K562 (cell line): ENCODE measurements at regions not wholly inside any gene's neighbourhood (a gene's known extent, or its start where the extent isn't known, plus 50 kb on each side); places are given as distances from the start of the nearest gene placed in this dataset.

ENCODE experiments used
- ATAC-seq: fragments of 200-7000 bp; cut with Tn5 transposase; 3 replicates; pipeline ENCODE4 v1.9.1; 2020; ENCODE audit warnings: moderate library complexity
- BruUV-seq: library from RNA; stranded (reverse); fragments of 400-500 nt; replicated peaks from 2 replicates; lab custom pipeline; 2021; lab: Mats Ljungman, UMichigan
- CTCF ChIA-PET: fragments of 300-600 bp; formaldehyde crosslinking; extraction: SDS; loops from one replicate; lab custom pipeline; 2021; ENCODE audit warnings: low intra/inter-chr PET ratio; lab: Yijun Ruan, JAX
- POLR2A ChIA-PET: fragments of 300-600, 350-650 bp; sonication (Branson Sonifier 250); formaldehyde crosslinking; extraction: SDS; loops from one replicate; lab custom pipeline; 2021; ENCODE audit warnings: antibody characterized with exemption, inconsistent platforms; lab: Yijun Ruan, JAX
- DNase-seq, 4 experiments: peaks; one replicate each; pipeline versions ENCODE4 v3.0.0 to v3.0.0-alpha.2; 2011 to 2018; ENCODE audit warnings: low spot score in 3 of 4, mixed read lengths in 3 of 4; ENCODE audit errors: extremely low read depth in 1 of 4
- FAIRE-seq: peaks from 2 replicates; lab custom pipeline; 2011; peaks lifted over from hg19 to GRCh38; lab: Jason Lieb, UNC
- H2AFZ ChIP-seq: 2 replicates; pipeline ENCODE4 v1.6.0; 2011; ENCODE audit warnings: low read depth, low read length, control low read depth, inconsistent platforms
- H3K27ac ChIP-seq: fragments of 200-600 bp; 3 replicates; pipeline ENCODE4 v1.8.0; 2011; ENCODE audit warnings: low read depth, mild to moderate bottlenecking, control low read depth, inconsistent platforms, low read length, moderate library complexity, mixed read lengths; ENCODE audit errors: extremely low read depth
- H3K27me3 ChIP-seq, 2 experiments: fragments of 300-600 bp in 1 of 2; 2 replicates in 1 of 2; 3 replicates in 1 of 2; pipeline versions ENCODE4 v1.6.0 to v1.8.0; 2011; ENCODE audit warnings: inconsistent platforms in 2 of 2, low read length in 2 of 2, mild to moderate bottlenecking in 1 of 2, mixed read lengths in 1 of 2, moderate library complexity in 1 of 2; ENCODE audit not compliant: control insufficient read depth in 2 of 2, insufficient read depth in 2 of 2
- H3K36me3 ChIP-seq: fragments of 300-600 bp; 3 replicates; pipeline ENCODE4 v1.8.0; 2011; ENCODE audit warnings: mild to moderate bottlenecking, low read length, inconsistent platforms; ENCODE audit not compliant: control insufficient read depth, insufficient read depth
- H3K4me1 ChIP-seq, 2 experiments: fragments of 200-600 bp in 1 of 2; replicated peaks in 1 of 2; 2 replicates in 1 of 2; 3 replicates in 1 of 2; pipeline versions ENCODE4 v1.5.1 to v1.8.0; 2011; ENCODE audit warnings: inconsistent platforms in 2 of 2, low read length in 2 of 2, mild to moderate bottlenecking in 1 of 2, mixed read lengths in 1 of 2, moderate library complexity in 1 of 2; ENCODE audit not compliant: control insufficient read depth in 2 of 2, insufficient read depth in 2 of 2
- H3K4me2 ChIP-seq: 2 replicates; pipeline ENCODE4 v1.6.1; 2011; ENCODE audit warnings: low read length, control low read depth, inconsistent platforms, mixed read lengths; ENCODE audit not compliant: insufficient read depth
- H3K4me3 ChIP-seq: fragments of 200-600 bp; sonication (generic), shearing (Covaris generic); 2 replicates; pipeline ENCODE4 v1.5.1; 2016; ENCODE audit warnings: control low read depth, inconsistent platforms
- H3K79me2 ChIP-seq: fragments of 200-600 bp; 3 replicates; pipeline ENCODE4 v1.8.0; 2011; ENCODE audit warnings: low read length, inconsistent platforms; ENCODE audit not compliant: control insufficient read depth, insufficient read depth
- H3K9ac ChIP-seq, 2 experiments: 2 replicates each; pipeline versions ENCODE4 v1.6.0 to v1.6.1; 2011; ENCODE audit warnings: low read depth in 2 of 2, low read length in 2 of 2, control low read depth in 1 of 2, inconsistent platforms in 1 of 2, mild to moderate bottlenecking in 1 of 2, mixed read lengths in 1 of 2; ENCODE audit not compliant: insufficient read depth in 1 of 2
- H3K9me1 ChIP-seq: one replicate; pipeline ENCODE4 v1.6.0; 2011; ENCODE audit warnings: inconsistent platforms, mild to moderate bottlenecking, low read length, moderate library complexity; ENCODE audit not compliant: control insufficient read depth, insufficient read depth
- H3K9me3 ChIP-seq: replicated peaks from 2 replicates; pipeline ENCODE4 v1.5.1; 2011; ENCODE audit warnings: low read depth, low read length, inconsistent platforms; ENCODE audit not compliant: control insufficient read depth, insufficient read depth
- H4K20me1 ChIP-seq: replicated peaks from 2 replicates; pipeline ENCODE4 v1.6.1; 2011; ENCODE audit warnings: low read length, inconsistent platforms, mixed read lengths; ENCODE audit not compliant: control insufficient read depth, insufficient read depth
- ATF6 ChIP-seq: sonication (generic); formaldehyde crosslinking; IDR thresholded peaks from 2 replicates; pipeline ENCODE4 v1.4.0; 2020; ENCODE audit warnings: mild to moderate bottlenecking, missing genetic modification reagents
- BRD4 ChIP-seq: fragments of 200-600 bp; sonication (generic); IDR thresholded peaks from 2 replicates; pipeline ENCODE4 v1.6.1; 2017; ENCODE audit warnings: inconsistent platforms
- E4F1 ChIP-seq: fragments of 250-450 bp; sonication (Bioruptor Pico); IDR thresholded peaks from 2 replicates; pipeline ENCODE4 v1.5.0; 2021; ENCODE audit warnings: mild to moderate bottlenecking, borderline replicate concordance
- HNRNPH1 ChIP-seq: fragments of 200-400 bp; formaldehyde crosslinking; optimal IDR thresholded peaks from 2 replicates; pipeline ENCODE3; 2017; ENCODE audit warnings: low read depth, mild to moderate bottlenecking, low read length, moderate library complexity
- PTTG1 ChIP-seq: fragments of 450-650 bp; IDR thresholded peaks from 2 replicates; pipeline ENCODE4 v1.6.1; 2016; ENCODE audit warnings: low read depth, mild to moderate bottlenecking, missing genetic modification characterization, missing compliant biosample characterization
- PYGO2 ChIP-seq: fragments of 450-650 bp; IDR thresholded peaks from 2 replicates; pipeline ENCODE4 v1.6.1; 2016; ENCODE audit warnings: mild to moderate bottlenecking, missing genetic modification characterization, moderate library complexity, missing compliant biosample characterization
- SETDB1 ChIP-seq: IDR thresholded peaks from one replicate; pipeline ENCODE4 v1.6.1; 2012; ENCODE audit warnings: low read length, control low read depth, inconsistent platforms
- THRAP3 ChIP-seq: fragments of 450-650 bp; IDR thresholded peaks from 2 replicates; pipeline ENCODE4 v1.6.1; 2016; ENCODE audit warnings: mild to moderate bottlenecking, inconsistent platforms, borderline replicate concordance
- TRIM24 ChIP-seq, 2 experiments: fragments of 450-650 bp; IDR thresholded peaks; 2 replicates each; pipeline ENCODE4 v1.6.1; 2016
- WGBS: fragments of 100-300 bp; shearing (Covaris generic); methylation state at CpG from one replicate; pipeline ENCODE4 v1.1.6; 2016; ENCODE audit warnings: low coverage, mixed read lengths; ENCODE audit not compliant: insufficient coverage; ENCODE audit errors: missing lambda C conversion rate; 5-methylcytosine and 5-hydroxymethylcytosine counted together
- in situ Hi-C: fragments of 300-500 bp; cut with MboI; formaldehyde crosslinking; loops from 4 replicates; pipeline ENCODE4 v1.15.0; 2018; ENCODE audit warnings: inconsistent platforms, mixed read lengths
- intact Hi-C: fragments of 100-400 bp; cut with micrococcal nuclease; formaldehyde crosslinking; loops from 2 replicates; pipeline ENCODE4 v1.14.2; 2022
- TF ChIP-seq, protein P1 (sequence below): fragments of 250-450 bp; sonication (Bioruptor Pico); IDR thresholded peaks from 2 replicates; pipeline ENCODE4 v1.5.0; 2021

GRCh38 chr17:33730131-33730530 lies 437.0 kb upstream of the ASIC2 start:
- in situ Hi-C loops (no loop called here), intact Hi-C loops (no loop called here)
- Histone ChIP-seq H3K27me3 (peaks cover 0 to 2% of the 10 kb centered on the region in 2 experiments; a peak in 1 of 5 replicates), H3K4me1 (no peaks in the 10 kb centered on the region), H3K27ac (no peak overlapping the region), H3K36me3 (no peaks in the 10 kb centered on the region), H3K9me3 (no peaks in the 10 kb centered on the region), H4K20me1 (no peaks in the 10 kb centered on the region), H2AFZ (no peak overlapping the region), H3K4me2 (no peak overlapping the region), H3K4me3 (no peak overlapping the region), H3K9ac (no peak overlapping the region), H3K79me2 (no peaks in the 10 kb centered on the region), H3K9me1 (no peaks in the 10 kb centered on the region)
- FAIRE-seq (no peak), ATAC-seq (no peak), DNase-seq (no peak)
- WGBS = 0% methylated on average over 2 of the region's 2 CpGs
- no TSS peak for BruUV-seq
- TF ChIP-seq, protein P1, sequence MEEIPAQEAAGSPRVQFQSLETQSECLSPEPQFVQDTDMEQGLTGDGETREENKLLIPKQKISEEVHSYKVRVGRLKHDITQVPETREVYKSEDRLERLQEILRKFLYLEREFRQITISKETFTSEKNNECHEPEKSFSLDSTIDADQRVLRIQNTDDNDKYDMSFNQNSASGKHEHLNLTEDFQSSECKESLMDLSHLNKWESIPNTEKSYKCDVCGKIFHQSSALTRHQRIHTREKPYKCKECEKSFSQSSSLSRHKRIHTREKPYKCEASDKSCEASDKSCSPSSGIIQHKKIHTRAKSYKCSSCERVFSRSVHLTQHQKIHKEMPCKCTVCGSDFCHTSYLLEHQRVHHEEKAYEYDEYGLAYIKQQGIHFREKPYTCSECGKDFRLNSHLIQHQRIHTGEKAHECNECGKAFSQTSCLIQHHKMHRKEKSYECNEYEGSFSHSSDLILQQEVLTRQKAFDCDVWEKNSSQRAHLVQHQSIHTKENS (CRISPR knock-in tag) = no peak
- no peak for TF ChIP-seq E4F1 (CRISPR knock-in tag)
- no peak for TF ChIP-seq PTTG1
- no peak for TF ChIP-seq PYGO2 (tag)
- TF ChIP-seq SETDB1 = no peak
- no peak for TF ChIP-seq BRD4
- TF ChIP-seq ATF6 (CRISPR knock-in tag) = no peak
- TF ChIP-seq HNRNPH1 = no peak
- TF ChIP-seq THRAP3 = no peak
- TF ChIP-seq TRIM24 (IDR thresholded peaks at IDR 0.05) = no peak
- ChIA-PET POLR2A (no interaction called here), CTCF (interaction anchor here (1.5 kb wide), 1 partner anchor 21 kb away, joined by 3 read pairs; no protein-coding TSS in a partner anchor)
